ENCODE measurements at regions not wholly inside any gene's neighbourhood (a gene's known extent, or its start where the extent isn't known, plus 50 kb on each side); places are given as distances from the start of the nearest gene placed in this dataset.

GRCh38 chr9:102355982-102356381, 617.5 kb upstream of the GRIN3A start:
- TF ChIP-seq, protein P1, sequence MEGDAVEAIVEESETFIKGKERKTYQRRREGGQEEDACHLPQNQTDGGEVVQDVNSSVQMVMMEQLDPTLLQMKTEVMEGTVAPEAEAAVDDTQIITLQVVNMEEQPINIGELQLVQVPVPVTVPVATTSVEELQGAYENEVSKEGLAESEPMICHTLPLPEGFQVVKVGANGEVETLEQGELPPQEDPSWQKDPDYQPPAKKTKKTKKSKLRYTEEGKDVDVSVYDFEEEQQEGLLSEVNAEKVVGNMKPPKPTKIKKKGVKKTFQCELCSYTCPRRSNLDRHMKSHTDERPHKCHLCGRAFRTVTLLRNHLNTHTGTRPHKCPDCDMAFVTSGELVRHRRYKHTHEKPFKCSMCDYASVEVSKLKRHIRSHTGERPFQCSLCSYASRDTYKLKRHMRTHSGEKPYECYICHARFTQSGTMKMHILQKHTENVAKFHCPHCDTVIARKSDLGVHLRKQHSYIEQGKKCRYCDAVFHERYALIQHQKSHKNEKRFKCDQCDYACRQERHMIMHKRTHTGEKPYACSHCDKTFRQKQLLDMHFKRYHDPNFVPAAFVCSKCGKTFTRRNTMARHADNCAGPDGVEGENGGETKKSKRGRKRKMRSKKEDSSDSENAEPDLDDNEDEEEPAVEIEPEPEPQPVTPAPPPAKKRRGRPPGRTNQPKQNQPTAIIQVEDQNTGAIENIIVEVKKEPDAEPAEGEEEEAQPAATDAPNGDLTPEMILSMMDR (IDR thresholded peaks at IDR 0.05 in 4 of 5, conservative IDR thresholded peaks at IDR 0.05 in 1 of 5), result no peak
- TF ChIP-seq POLR2A (IDR thresholded peaks at IDR 0.05), result no peak
